WTC11 (cell line): ENCODE measurements at regions not wholly inside any gene's neighbourhood (a gene's known extent, or its start where the extent isn't known, plus 50 kb on each side); places are given as distances from the start of the nearest gene placed in this dataset.

Source experiments
- ATAC-seq: fragments of 200-7000 bp; cut with Tn5 transposase; 2 replicates; pipeline ENCODE4 v1.10.0; 2021; ENCODE audit warnings: mild to moderate bottlenecking, moderate library complexity
- CTCF ChIA-PET: fragments of 300-600 bp; sonication (Branson Sonifier 250); formaldehyde crosslinking; loops from one replicate; lab custom pipeline; 2021; ENCODE audit warnings: antibody characterized with exemption; lab: Charles Lee
- POLR2A ChIA-PET: fragments of 350-600 bp; sonication (Branson Sonifier 250); formaldehyde crosslinking; loops from one replicate; lab custom pipeline; 2021; ENCODE audit warnings: antibody characterized with exemption; lab: Charles Lee
- DNase-seq: peaks from one replicate; pipeline ENCODE4 v3.0.0; 2021; ENCODE audit warnings: low spot score
- H3K27ac Mint-ChIP-seq: 2 replicates; pipeline ENCODE4 v1.8.0; 2021; ENCODE audit warnings: mixed read lengths
- H3K27me3 Mint-ChIP-seq: 2 replicates; pipeline ENCODE4 v1.8.0; 2021; ENCODE audit warnings: low read depth, mild to moderate bottlenecking, moderate library complexity, mixed read lengths
- H3K36me3 Mint-ChIP-seq: 2 replicates; pipeline ENCODE4 v1.8.0; 2021; ENCODE audit warnings: mixed read lengths
- H3K4me1 Mint-ChIP-seq: 2 replicates; pipeline ENCODE4 v1.8.0; 2022; ENCODE audit warnings: mixed read lengths
- H3K4me3 Mint-ChIP-seq: 2 replicates; pipeline ENCODE4 v1.8.0; 2021; ENCODE audit warnings: mild to moderate bottlenecking, moderate library complexity, mixed read lengths
- H3K9me3 Mint-ChIP-seq: 2 replicates; pipeline ENCODE4 v1.8.0; 2021; ENCODE audit warnings: mixed read lengths
- CREB1 ChIP-seq: sonication (generic); formaldehyde crosslinking; IDR thresholded peaks from 2 replicates; pipeline ENCODE4 v1.8.0; 2023; ENCODE audit warnings: mild to moderate bottlenecking, missing genetic modification reagents
- CTCF ChIP-seq: fragments of 200-600 bp; IDR thresholded peaks from 2 replicates; pipeline ENCODE4 v1.8.0; 2022; ENCODE audit warnings: antibody characterized with exemption
- E2F4 ChIP-seq: sonication (generic); formaldehyde crosslinking; IDR thresholded peaks from 2 replicates; pipeline ENCODE4 v1.8.1; 2022; ENCODE audit warnings: low read depth, mild to moderate bottlenecking, moderate library complexity, missing genetic modification reagents, borderline replicate concordance
- EMX1 ChIP-seq: fragments of 250-450 bp; sonication (Bioruptor Pico); IDR thresholded peaks from 2 replicates; pipeline ENCODE4 v1.8.0; 2021; ENCODE audit warnings: mild to moderate bottlenecking
- ESRRA ChIP-seq: sonication (generic); formaldehyde crosslinking; IDR thresholded peaks from 2 replicates; pipeline ENCODE4 v1.8.1; 2022; ENCODE audit warnings: mild to moderate bottlenecking, missing genetic modification reagents, borderline replicate concordance
- FOXK1 ChIP-seq: sonication (generic); formaldehyde crosslinking; IDR thresholded peaks from 2 replicates; pipeline ENCODE4 v1.8.0; 2022; ENCODE audit warnings: mild to moderate bottlenecking, moderate library complexity, missing genetic modification reagents
- HMGXB4 ChIP-seq: sonication (generic); formaldehyde crosslinking; IDR thresholded peaks from 2 replicates; pipeline ENCODE4 v1.8.1; 2023; ENCODE audit warnings: mild to moderate bottlenecking, moderate library complexity, missing genetic modification reagents
- IRF2 ChIP-seq: sonication (generic); formaldehyde crosslinking; IDR thresholded peaks from 2 replicates; pipeline ENCODE4 v1.8.0; 2022; ENCODE audit warnings: low read depth, missing genetic modification reagents, borderline replicate concordance
- NFATC4 ChIP-seq: fragments of 250-450 bp; sonication (Bioruptor Pico); IDR thresholded peaks from 2 replicates; pipeline ENCODE4 v1.9.0; 2021; ENCODE audit warnings: mild to moderate bottlenecking
- NFE2L1 ChIP-seq: sonication (generic); formaldehyde crosslinking; IDR thresholded peaks from 2 replicates; pipeline ENCODE4 v1.8.1; 2023; ENCODE audit warnings: missing genetic modification reagents
- PRRX2 ChIP-seq: fragments of 250-450 bp; sonication (Bioruptor Pico); IDR thresholded peaks from 2 replicates; pipeline ENCODE4 v1.8.0; 2021; ENCODE audit warnings: mild to moderate bottlenecking
- SOX15 ChIP-seq: fragments of 250-450 bp; sonication (Bioruptor Pico); IDR thresholded peaks from 2 replicates; pipeline ENCODE4 v1.9.0; 2021; ENCODE audit warnings: mild to moderate bottlenecking
- TCF7 ChIP-seq: sonication (generic); formaldehyde crosslinking; IDR thresholded peaks from 2 replicates; pipeline ENCODE4 v1.8.0; 2022; ENCODE audit warnings: mild to moderate bottlenecking, low read depth, missing genetic modification reagents, moderate library complexity
- USF1 ChIP-seq: sonication (generic); formaldehyde crosslinking; IDR thresholded peaks from 2 replicates; pipeline ENCODE4 v1.8.0; 2022; ENCODE audit warnings: mild to moderate bottlenecking, missing genetic modification reagents
- ZBTB21 ChIP-seq: sonication (generic); formaldehyde crosslinking; IDR thresholded peaks from 2 replicates; pipeline ENCODE4 v1.8.1; 2023; ENCODE audit warnings: mild to moderate bottlenecking, missing genetic modification reagents, borderline replicate concordance
- ZNF121 ChIP-seq: sonication (generic); formaldehyde crosslinking; IDR thresholded peaks from 2 replicates; pipeline ENCODE4 v1.8.0; 2023; ENCODE audit warnings: missing genetic modification reagents
- ZNF317 ChIP-seq: sonication (generic); formaldehyde crosslinking; IDR thresholded peaks from 2 replicates; pipeline ENCODE4 v1.8.1; 2023; ENCODE audit warnings: low read depth, mild to moderate bottlenecking, moderate library complexity, missing genetic modification reagents, borderline replicate concordance
- ZNF396 ChIP-seq: fragments of 250-450 bp; sonication (Bioruptor Pico); IDR thresholded peaks from 2 replicates; pipeline ENCODE4 v1.8.0; 2021; ENCODE audit warnings: mild to moderate bottlenecking, moderate library complexity, borderline replicate concordance
- TF ChIP-seq, protein P1 (sequence below): sonication (generic); formaldehyde crosslinking; IDR thresholded peaks from 2 replicates; pipeline ENCODE4 v1.8.0; 2022; ENCODE audit warnings: missing genetic modification reagents
- TF ChIP-seq, protein P2 (sequence below): fragments of 250-450 bp; sonication (Bioruptor Pico); IDR thresholded peaks from 2 replicates; pipeline ENCODE4 v1.9.0; 2021; ENCODE audit warnings: moderate library complexity, mild to moderate bottlenecking, inconsistent platforms, borderline replicate concordance
- TF ChIP-seq, protein P3 (sequence below): sonication (generic); formaldehyde crosslinking; IDR thresholded peaks from 2 replicates; pipeline ENCODE4 v1.8.1; 2023; ENCODE audit warnings: mild to moderate bottlenecking, missing genetic modification reagents, moderate library complexity

GRCh38 chr4:149017002-149017734 is 575.0 kb upstream of the NR3C2 start:
- peaks cover 9% of the 10 kb centered on the region for H3K9me3 Mint-ChIP-seq
- no peak overlapping the region for H3K27ac Mint-ChIP-seq
- CTCF ChIA-PET: no interaction called here
- ATAC-seq (no peak), DNase-seq (no peak)
- H3K4me1 Mint-ChIP-seq: no peaks in the 10 kb centered on the region
- TF ChIP-seq ESRRA (CRISPR knock-in tag) (no peak), FOXK1 (CRISPR knock-in tag) (no peak), IRF2 (CRISPR knock-in tag) (no peak), ZNF317 (CRISPR knock-in tag) (no peak), SOX15 (no peak), USF1 (CRISPR knock-in tag) (no peak), NFATC4 (CRISPR knock-in tag) (no peak), HMGXB4 (no peak), NFE2L1 (no peak), EMX1 (CRISPR knock-in tag) (no peak), ZBTB21 (CRISPR knock-in tag) (no peak), CREB1 (no peak), TCF7 (no peak)
- TF ChIP-seq, protein P1, sequence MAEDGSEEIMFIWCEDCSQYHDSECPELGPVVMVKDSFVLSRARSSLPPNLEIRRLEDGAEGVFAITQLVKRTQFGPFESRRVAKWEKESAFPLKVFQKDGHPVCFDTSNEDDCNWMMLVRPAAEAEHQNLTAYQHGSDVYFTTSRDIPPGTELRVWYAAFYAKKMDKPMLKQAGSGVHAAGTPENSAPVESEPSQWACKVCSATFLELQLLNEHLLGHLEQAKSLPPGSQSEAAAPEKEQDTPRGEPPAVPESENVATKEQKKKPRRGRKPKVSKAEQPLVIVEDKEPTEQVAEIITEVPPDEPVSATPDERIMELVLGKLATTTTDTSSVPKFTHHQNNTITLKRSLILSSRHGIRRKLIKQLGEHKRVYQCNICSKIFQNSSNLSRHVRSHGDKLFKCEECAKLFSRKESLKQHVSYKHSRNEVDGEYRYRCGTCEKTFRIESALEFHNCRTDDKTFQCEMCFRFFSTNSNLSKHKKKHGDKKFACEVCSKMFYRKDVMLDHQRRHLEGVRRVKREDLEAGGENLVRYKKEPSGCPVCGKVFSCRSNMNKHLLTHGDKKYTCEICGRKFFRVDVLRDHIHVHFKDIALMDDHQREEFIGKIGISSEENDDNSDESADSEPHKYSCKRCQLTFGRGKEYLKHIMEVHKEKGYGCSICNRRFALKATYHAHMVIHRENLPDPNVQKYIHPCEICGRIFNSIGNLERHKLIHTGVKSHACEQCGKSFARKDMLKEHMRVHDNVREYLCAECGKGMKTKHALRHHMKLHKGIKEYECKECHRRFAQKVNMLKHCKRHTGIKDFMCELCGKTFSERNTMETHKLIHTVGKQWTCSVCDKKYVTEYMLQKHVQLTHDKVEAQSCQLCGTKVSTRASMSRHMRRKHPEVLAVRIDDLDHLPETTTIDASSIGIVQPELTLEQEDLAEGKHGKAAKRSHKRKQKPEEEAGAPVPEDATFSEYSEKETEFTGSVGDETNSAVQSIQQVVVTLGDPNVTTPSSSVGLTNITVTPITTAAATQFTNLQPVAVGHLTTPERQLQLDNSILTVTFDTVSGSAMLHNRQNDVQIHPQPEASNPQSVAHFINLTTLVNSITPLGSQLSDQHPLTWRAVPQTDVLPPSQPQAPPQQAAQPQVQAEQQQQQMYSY (CRISPR knock-in tag): no peak
- H3K27me3 Mint-ChIP-seq: no peaks in the 10 kb centered on the region
- H3K4me3 Mint-ChIP-seq: no peak overlapping the region
- no peaks in the 10 kb centered on the region for H3K36me3 Mint-ChIP-seq
- POLR2A ChIA-PET: no interaction called here

DNA sequence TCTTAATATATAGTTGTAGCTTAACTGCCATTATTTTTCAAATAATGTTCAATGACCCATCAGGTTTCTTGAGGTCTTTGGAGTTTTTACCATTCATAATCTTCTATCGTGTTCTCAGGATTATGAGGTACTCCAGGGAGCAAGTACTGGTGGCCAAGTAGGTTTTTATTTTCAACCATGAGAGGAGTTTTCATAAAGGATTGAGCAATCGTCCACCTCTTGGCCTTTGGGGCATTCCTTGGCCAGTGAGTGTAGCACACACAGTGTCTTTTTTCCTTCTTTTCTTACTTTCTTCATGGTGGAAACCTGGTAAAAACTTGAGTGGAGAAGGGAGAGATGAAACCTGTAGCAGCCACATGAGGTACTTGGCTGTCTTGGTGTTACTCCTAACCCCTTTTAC is 567.0 kb upstream of the NR3C2 start:
- CTCF ChIA-PET: no interaction called here
- H3K4me3 Mint-ChIP-seq: no peak overlapping the region
- no peak for TF ChIP-seq ZNF396 (CRISPR knock-in tag)
- TF ChIP-seq, protein P2, sequence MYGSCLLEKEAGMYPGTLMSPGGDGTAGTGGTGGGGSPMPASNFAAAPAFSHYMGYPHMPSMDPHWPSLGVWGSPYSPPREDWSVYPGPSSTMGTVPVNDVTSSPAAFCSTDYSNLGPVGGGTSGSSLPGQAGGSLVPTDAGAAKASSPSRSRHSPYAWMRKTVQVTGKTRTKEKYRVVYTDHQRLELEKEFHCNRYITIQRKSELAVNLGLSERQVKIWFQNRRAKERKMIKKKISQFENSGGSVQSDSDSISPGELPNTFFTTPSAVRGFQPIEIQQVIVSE (CRISPR knock-in tag): no peak
- TF ChIP-seq EMX1 (CRISPR knock-in tag): no peak
- TF ChIP-seq, protein P3, sequence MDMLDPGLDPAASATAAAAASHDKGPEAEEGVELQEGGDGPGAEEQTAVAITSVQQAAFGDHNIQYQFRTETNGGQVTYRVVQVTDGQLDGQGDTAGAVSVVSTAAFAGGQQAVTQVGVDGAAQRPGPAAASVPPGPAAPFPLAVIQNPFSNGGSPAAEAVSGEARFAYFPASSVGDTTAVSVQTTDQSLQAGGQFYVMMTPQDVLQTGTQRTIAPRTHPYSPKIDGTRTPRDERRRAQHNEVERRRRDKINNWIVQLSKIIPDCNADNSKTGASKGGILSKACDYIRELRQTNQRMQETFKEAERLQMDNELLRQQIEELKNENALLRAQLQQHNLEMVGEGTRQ: no peak
- TF ChIP-seq CTCF: no peak
- TF ChIP-seq E2F4 (CRISPR knock-in tag): no peak
- no peak for TF ChIP-seq ZNF121 (CRISPR knock-in tag)
- TF ChIP-seq PRRX2: no peak
- ATAC-seq (no peak), DNase-seq (no peak)
- no peak overlapping the region for H3K27ac Mint-ChIP-seq
- POLR2A ChIA-PET: no interaction called here
- peaks cover 20% of the 10 kb centered on the region for H3K9me3 Mint-ChIP-seq
- H3K36me3 Mint-ChIP-seq: no peaks in the 10 kb centered on the region
- no peaks in the 10 kb centered on the region for H3K27me3 Mint-ChIP-seq
- H3K4me1 Mint-ChIP-seq: peaks cover 9% of the 10 kb centered on the region
